Heart left ventricle (tissue), 13 donors: ENCODE measurements at regions not wholly inside any gene's neighbourhood (a gene's known extent, or its start where the extent isn't known, plus 50 kb on each side); places are given as distances from the start of the nearest gene placed in this dataset.

ENCODE experiments used
- CTCF ChIP-seq, 12 donors: fragments of 200-600 bp; sonication (generic) in 4 of 12; IDR thresholded peaks; one replicate each; pipeline versions ENCODE4 v1.5.0 to v1.8.0; 2018 to 2022; ENCODE audit warnings: antibody characterized with exemption in 12 of 12, mild to moderate bottlenecking in 5 of 12
- POLR2A ChIP-seq, 2 donors: fragments of 450-650 bp; IDR thresholded peaks; one replicate each; pipeline ENCODE4 v1.6.1; 2017; ENCODE audit warnings: antibody characterized with exemption in 2 of 2, mild to moderate bottlenecking in 2 of 2, moderate library complexity in 2 of 2
- donor health status: ischemic (EF 13 %, LVEDD 7.1; RV severe dilation, severe dysfunction).
- donor health status: DM: no; HTN: yes; CAD: no.
- donor health status: DM: no; HTN: no; CAD: no.
- donor health status: ischemic (EF 25% LVEDD 6.9; RV normal size, moderate dysfunction).
- donor health status: ischemic (EF 25% LVEDD 5.7; RV mildly dilated, moderate dysfunction).
- donor health status: ischemic (EF 35%, LVEDD 5.7; RV mildly dilated, moderate dysfunction).
- donor health status: nonischemic (EF 11% LVEDD 7.7; RV severe dilation, severe dysfunction).
- donor health status: DM: yes; HTN: yes; CAD: no.
- donor health status: PGD.
- donor health status: ischemic (EF 29% LVEDD 5.4; RV normal size, mild dysfunction).
- donor health status: nonischemic (EF 23%, LVEDD 6.1; RV moderate dilation, normal function).

- TF ChIP-seq CTCF (IDR thresholded peaks at IDR 0.05), result no peak
- no peak for TF ChIP-seq POLR2A (IDR thresholded peaks at IDR 0.05)
These were observed 80.4 kb upstream of the ZCCHC2 start for GRCh38 chr18:62442391-62442790.
